ENCODE measurements at regions not wholly inside any gene's neighbourhood (a gene's known extent, or its start where the extent isn't known, plus 50 kb on each side); places are given as distances from the start of the nearest gene placed in this dataset.

GRCh38 chr6:148235446-148235845, 107.2 kb upstream of the SASH1 start:
- no peak for DNase-seq

DNA sequence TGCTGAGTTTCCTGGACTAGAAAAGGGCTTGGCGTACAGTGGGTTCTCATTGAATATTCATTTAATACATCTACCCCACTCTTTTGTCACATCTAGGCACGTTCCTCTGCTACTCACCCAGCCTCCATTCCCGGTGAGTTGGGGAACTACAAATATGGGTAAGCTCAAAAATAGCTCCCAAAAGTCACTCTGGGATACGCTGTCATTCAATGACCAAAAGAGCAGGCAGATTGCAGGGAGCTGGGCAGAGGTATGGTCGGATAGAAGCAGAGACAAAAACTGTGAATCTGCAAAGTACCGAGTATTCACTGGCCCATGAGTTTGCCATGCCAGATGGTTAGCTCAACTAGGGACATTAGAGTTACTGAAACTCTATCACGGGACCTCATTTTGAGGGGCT, 103.9 kb upstream of the SASH1 start:
- DNase-seq: no peak

DNA sequence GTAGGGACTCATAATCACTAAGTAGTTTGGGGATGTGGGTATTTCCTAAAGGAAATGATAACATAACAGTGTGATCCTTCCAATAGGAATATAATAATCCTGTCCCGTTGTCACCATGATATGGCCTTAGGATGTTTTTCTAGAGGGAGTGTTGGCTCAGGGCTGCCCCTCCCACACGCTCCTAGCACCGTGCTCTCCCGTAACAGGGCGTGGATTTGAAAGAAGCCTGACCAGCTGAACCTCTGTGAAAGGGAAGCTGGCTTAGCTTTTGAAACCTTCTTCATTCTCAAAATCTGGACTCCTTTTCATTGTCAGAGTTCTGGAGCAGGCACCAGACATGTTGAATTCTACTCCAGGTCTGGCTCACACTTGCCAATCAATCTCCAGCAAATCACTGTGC, 103.4 kb upstream of the SASH1 start:
- no peak for DNase-seq

GRCh38 chr6:148239801-148240460, 102.7 kb upstream of the SASH1 start:
- no peak for DNase-seq

- DNase-seq: peak in 5 of 58 donors; percentile 1 to 19 (median 7)
These were observed 102.2 kb upstream of the SASH1 start for GRCh38 chr6:148240461-148240840.

GRCh38 chr6:148240861-148241477, 101.7 kb upstream of the SASH1 start:
- no peak for DNase-seq

GRCh38 chr6:148242180-148242579, 100.5 kb upstream of the SASH1 start:
- peak in 2 of 58 donors; percentile 28 to 48 for DNase-seq

GRCh38 chr6:148244217-148244935, 98.3 kb upstream of the SASH1 start:
- DNase-seq: no peak

- no peak for DNase-seq
These were observed 95.1 kb upstream of the SASH1 start for GRCh38 chr6:148247386-148248063.

- DNase-seq: no peak
These were observed 93.5 kb upstream of the SASH1 start for GRCh38 chr6:148249160-148249559.

DNA sequence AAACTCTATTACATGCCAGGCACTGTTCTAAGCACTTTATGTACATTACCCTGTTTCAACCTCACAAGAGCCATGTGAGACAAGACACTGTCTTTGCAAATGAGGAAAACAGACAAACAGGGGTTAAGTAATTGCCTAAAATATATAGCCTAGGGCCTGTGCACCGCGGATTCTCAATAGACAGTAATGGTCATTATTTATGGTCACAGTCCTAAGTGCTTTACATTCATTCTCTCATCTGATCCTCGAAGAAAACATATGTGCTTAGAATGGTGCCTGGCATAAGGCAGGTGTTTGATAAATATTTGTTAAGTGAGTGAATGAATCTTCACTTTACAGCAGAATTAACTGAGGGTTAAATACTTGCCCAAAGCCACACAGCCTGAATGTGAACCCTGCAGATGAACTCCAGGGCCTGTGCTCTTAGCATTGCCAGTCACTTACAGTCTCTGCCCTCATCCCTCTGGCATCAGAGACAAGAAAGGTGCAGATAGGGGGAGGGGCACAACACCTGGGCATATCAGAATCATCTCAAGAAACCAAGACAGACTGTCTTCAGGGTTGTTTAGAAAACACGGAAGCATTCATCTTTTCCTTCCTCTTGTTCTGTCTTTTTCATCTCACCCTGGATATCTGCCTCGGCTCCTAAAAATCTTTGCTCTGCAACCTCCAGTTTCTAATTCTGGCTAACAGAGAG, 92.8 kb upstream of the SASH1 start:
- no peak for DNase-seq

GRCh38 chr6:148250975-148251685, 91.5 kb upstream of the SASH1 start:
- DNase-seq: peak in 1 of 58 donors; percentile 46

DNA sequence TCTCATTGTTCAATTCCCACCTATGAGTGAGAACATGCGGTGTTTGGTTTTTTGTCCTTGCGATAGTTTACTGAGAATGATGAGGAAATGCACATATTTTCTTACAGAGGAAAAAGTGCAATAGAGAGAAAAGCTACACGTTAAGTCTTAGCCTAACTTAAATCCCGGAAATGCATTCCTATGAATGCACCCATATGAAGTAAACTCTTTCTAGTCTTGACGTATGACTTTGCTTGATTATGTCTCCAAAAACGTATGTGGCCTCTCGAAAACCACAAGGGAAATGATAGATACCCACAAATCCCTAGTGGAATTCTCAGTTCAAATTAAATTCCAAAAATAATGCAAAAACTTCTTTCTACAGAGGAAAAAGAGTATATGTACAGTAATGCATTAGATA, 90.7 kb upstream of the SASH1 start:
- no peak for DNase-seq

- no peak for DNase-seq
These were observed 84.8 kb upstream of the SASH1 start for GRCh38 chr6:148257810-148258209.

DNA sequence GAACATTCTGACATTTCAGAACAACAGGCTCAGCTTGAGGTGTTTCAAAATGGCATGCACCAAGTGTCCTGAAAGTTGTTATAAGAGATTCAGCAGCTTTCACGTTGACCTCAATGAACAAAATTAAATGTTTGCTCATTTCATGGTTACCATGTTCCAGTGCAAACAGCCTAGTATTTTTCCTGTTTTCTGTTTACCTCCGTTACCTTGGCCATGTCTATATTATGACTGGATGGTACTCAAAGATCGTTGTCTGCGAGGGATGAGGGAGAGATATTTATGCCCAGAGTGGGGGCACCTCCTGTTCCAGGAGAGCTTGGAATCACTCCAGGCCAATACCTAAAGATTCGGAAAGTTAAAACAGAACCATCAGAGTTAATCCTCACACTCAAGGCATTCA, 83.8 kb upstream of the SASH1 start:
- DNase-seq: no peak

GRCh38 chr6:148261470-148261869, 81.2 kb upstream of the SASH1 start:
- DNase-seq: no peak

GRCh38 chr6:148263010-148263409, 79.6 kb upstream of the SASH1 start:
- DNase-seq: no peak

DNA sequence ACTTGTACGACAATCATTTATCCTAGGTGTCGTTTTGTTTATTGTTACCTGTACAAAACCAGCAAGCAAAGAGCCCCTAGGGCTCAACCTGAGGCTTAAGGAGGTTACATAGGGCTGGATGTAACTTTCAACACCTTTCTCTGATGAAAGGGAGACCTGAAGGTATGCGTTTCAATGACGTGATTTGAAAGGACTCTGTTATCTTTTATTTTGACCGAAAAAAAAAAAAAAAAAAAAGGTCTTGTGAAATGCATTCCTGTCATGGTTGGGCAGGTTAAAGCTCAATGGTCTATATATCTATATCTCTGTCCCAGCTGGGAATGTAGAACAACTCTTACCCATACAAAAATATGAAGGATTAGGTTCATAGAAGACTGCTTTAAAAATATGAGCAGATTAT, 78.7 kb upstream of the SASH1 start:
- DNase-seq: no peak

- DNase-seq: no peak
These were observed 77.6 kb upstream of the SASH1 start for GRCh38 chr6:148265054-148265453.

- no peak for DNase-seq
These were observed 73.3 kb upstream of the SASH1 start for GRCh38 chr6:148269386-148269785.

Measured in anterior cingulate cortex (tissue), 58 donors.